Omental fat pad (tissue), 3 donors: ENCODE measurements at regions not wholly inside any gene's neighbourhood (a gene's known extent, or its start where the extent isn't known, plus 50 kb on each side); places are given as distances from the start of the nearest gene placed in this dataset.

Experiments used
- ATAC-seq: fragments of 150-250 bp; one replicate; pipeline ENCODE4 v1.9.1; 2016; ENCODE audit warnings: mild to moderate bottlenecking, moderate library complexity; ENCODE audit not compliant: low FRiP score
- DNase-seq: peaks from one replicate; pipeline ENCODE4 v3.0.0-alpha.2; 2019; ENCODE audit warnings: low spot score
- TF ChIP-seq, protein P1 (sequence below), 3 donors: fragments of 450-650 bp; IDR thresholded peaks; one replicate each; pipeline ENCODE4 v1.5.1; 2016 to 2017; ENCODE audit warnings: antibody characterized with exemption in 3 of 3, mild to moderate bottlenecking in 3 of 3, moderate library complexity in 2 of 3

DNA sequence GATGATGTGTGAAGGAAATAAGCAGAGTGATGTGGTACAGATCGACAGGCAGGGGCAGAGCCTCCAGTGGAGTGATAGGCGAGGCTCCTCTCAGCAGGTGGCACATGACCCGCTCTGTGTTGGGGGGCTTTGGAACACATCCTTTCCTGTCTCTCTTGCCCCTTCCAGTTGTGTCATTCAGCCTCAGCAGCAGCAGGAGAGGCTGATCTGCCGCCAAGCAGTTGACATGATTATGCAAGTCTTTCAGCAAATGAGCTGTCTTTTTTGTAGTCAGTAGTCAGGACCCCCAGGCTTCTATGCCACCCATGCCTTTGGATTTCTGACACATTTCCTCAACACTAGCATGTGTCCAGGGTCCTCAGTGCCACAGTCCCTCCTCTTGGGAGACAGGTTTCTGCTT lies 307.1 kb upstream of the C1orf174 start:
- no peak for ATAC-seq
- TF ChIP-seq, protein P1, sequence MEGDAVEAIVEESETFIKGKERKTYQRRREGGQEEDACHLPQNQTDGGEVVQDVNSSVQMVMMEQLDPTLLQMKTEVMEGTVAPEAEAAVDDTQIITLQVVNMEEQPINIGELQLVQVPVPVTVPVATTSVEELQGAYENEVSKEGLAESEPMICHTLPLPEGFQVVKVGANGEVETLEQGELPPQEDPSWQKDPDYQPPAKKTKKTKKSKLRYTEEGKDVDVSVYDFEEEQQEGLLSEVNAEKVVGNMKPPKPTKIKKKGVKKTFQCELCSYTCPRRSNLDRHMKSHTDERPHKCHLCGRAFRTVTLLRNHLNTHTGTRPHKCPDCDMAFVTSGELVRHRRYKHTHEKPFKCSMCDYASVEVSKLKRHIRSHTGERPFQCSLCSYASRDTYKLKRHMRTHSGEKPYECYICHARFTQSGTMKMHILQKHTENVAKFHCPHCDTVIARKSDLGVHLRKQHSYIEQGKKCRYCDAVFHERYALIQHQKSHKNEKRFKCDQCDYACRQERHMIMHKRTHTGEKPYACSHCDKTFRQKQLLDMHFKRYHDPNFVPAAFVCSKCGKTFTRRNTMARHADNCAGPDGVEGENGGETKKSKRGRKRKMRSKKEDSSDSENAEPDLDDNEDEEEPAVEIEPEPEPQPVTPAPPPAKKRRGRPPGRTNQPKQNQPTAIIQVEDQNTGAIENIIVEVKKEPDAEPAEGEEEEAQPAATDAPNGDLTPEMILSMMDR (IDR thresholded peaks at IDR 0.05): no peak
- no peak for DNase-seq

DNA sequence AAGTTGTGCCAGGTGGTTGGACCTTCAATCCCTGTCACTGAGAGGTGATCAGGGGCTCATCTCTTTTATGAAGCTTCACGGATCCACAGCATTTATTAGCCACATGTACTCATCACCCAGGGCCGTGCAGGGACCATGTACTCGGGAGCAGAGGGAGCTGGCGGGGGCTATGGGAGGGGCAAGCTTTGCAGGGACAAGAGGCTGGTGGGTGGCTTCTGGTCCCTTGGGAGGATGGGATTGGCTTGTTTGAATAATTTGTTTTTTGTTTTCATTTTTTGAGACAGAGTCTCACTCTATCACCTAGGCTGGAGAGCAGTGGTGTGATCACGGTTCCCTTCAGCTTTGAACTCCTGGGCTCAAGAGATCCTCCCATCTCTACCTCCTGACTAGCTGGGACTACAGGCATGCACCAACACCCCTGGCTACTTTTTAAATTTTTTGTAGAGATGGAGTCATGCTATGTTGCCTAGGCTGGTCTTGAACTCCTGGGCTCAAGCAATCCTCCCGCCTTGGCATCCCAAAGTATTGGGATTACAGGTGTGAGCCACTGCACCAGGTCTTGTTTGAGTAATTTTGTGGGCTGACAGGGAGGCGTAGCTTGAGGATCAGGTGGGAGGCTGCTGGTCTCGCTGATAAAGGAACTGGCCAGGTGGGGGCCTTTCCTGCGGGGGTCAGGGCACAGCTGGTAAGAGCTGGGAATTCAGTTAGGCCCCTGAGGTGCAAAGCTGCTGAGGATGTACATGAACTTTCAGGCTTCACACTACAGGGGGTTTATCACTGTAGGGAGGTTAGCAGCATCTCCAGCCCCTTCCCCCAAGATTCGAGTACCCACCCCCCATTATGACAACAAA lies 308.0 kb upstream of the C1orf174 start:
- no peak for DNase-seq
- no peak for ATAC-seq
- TF ChIP-seq, protein P1 (IDR thresholded peaks at IDR 0.05): no peak

DNA sequence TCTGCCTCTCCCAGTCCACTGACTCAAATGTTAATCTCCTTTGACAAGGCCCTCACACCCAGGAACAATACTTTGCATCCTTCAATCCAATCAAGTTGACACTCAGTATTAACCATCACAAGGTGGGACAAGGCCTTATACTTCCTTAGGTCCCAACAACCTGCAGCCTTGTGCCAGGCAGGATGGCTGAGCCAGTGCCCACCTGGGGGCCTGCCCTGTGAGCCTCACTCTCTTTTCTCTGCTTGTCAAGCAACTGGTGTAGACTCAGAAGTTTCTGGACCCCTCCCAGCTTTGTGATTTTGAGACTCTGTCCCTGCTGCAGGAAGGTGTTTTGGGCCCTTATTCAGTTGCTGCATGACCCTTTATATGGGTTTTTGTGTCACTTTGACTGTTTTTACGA lies 310.0 kb upstream of the C1orf174 start:
- TF ChIP-seq, protein P1 (IDR thresholded peaks at IDR 0.05): no peak
- no peak for DNase-seq

DNA sequence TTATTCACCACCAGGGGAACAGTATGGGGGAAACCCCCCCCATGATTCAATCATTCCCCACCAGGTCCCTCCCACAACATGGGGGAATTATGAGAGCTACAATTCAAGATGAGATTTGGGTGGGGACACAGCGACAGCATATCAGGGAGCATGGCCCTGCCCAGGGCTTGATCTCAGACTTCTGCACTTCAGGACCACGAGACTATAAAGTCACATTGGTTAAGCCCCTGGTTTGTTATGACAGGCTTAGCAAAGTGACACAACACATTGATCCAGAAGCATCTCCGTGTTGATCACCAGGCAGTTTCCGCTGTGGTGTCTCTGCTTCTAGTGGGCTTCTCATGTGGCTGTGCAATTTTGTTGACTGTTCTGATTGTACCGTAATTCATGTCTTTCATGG lies 312.7 kb upstream of the C1orf174 start:
- TF ChIP-seq, protein P1 (IDR thresholded peaks at IDR 0.05): no peak
- ATAC-seq (no peak), DNase-seq (no peak)

More for the DNA sequence above, 310.0 kb upstream of the C1orf174 start:
- ATAC-seq: no peak

DNA sequence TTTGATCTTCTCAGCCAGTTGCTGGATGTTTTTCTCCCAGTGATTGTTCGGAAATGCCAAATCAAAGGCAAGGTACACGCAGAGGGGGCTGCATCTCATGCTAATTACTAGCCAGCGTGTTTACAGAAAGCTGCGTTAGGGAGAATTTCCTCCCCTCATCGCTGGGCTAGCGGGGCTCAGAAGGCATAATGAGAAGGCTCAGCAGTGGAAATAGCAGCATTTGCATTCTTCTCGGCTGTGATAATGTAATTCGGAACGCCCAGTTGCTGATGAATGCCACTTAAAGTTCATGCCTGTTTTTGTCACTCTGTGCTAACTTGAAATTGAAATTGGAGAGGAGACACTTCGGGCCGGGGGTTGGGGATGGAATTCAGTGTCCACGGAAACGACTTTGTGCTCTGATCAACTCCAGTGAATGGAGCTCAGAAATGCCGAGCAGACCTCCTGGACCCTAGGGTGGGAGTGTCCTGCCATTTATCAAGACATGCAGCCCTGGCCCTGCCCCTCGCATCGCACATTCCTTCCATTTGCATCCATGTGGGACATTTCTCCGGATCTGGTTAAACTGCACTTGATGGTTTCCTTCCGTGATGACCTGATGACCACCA lies 313.4 kb upstream of the C1orf174 start:
- ATAC-seq (no peak), DNase-seq (no peak)
- TF ChIP-seq, protein P1 (IDR thresholded peaks at IDR 0.05): no peak

DNA sequence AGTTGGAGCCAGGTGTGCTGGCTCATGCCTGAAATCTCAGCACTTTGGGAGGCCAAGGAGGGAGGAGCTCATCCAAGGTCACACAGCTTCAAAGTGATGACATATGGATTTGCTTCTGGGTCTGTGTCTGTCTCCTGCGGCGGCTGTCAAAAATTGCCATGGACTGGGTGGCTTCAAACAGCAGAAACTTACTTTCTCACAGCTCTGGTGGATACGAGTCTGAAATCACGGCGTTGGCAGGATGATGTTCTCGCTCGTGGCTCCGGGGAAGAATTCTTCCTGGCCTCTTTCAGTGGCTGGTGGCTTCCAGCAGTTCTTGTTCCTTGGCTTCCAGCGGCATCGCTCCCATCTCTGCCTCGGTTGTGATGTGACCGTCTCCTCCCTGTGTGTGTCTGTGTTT lies 314.8 kb upstream of the C1orf174 start:
- TF ChIP-seq, protein P1 (IDR thresholded peaks at IDR 0.05): no peak
- ATAC-seq (no peak), DNase-seq (no peak)

DNA sequence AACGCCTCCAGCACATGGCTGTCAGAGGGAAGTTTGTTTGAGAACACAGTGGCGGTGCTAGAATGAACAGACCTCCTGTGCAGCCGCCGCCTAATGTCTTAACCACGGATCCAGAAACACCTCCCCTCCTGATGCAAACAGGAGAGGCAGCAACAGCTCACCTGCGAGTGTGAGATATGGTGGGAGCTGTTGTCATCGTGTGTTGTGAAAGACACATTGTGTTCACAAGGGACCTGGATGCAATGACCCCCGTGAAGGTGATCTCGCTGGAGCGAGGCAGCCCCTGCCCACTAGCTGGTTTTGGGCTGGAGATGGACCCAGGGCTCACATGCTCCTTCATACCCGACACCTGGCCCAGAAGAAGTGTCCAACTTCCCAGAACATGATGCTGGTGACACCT lies 315.3 kb upstream of the C1orf174 start:
- TF ChIP-seq, protein P1 (IDR thresholded peaks at IDR 0.05): no peak
- ATAC-seq: no peak
- no peak for DNase-seq
